HG03066 (cell line): ENCODE measurements at regions not wholly inside any gene's neighbourhood (a gene's known extent, or its start where the extent isn't known, plus 50 kb on each side); places are given as distances from the start of the nearest gene placed in this dataset.

Experiments used
- ATAC-seq: cut with Tn5 transposase; IDR thresholded peaks from one replicate; pipeline ENCODE4 v1.9.1; 2021; ENCODE audit warnings: low read depth; ENCODE audit not compliant: unreplicated experiment

- ATAC-seq = no peak
Measured at GRCh38 chr11:90844041-90844440, 621.2 kb upstream of the CHORDC1 start.

GRCh38 chr11:90842681-90843080 lies 619.8 kb upstream of the CHORDC1 start:
- ATAC-seq = no peak

- ATAC-seq = no peak
Measured at GRCh38 chr11:90840071-90840470, 617.2 kb upstream of the CHORDC1 start.

GRCh38 chr11:90836031-90836430 lies 613.2 kb upstream of the CHORDC1 start:
- ATAC-seq = no peak

GRCh38 chr11:90823446-90823845 lies 600.6 kb upstream of the CHORDC1 start:
- no peak for ATAC-seq

- ATAC-seq = no peak
Measured at GRCh38 chr11:90822996-90823395, 600.1 kb upstream of the CHORDC1 start.

GRCh38 chr11:90818196-90818745 lies 595.4 kb upstream of the CHORDC1 start:
- ATAC-seq = no peak

- no peak for ATAC-seq
Measured at GRCh38 chr11:90809581-90809980, 586.7 kb upstream of the CHORDC1 start.

GRCh38 chr11:90805172-90805571 lies 582.3 kb upstream of the CHORDC1 start:
- ATAC-seq = no peak

- ATAC-seq = no peak
Measured at GRCh38 chr11:90803831-90804230, 581.0 kb upstream of the CHORDC1 start.

- ATAC-seq = no peak
Measured at GRCh38 chr11:90803366-90803765, 580.5 kb upstream of the CHORDC1 start.

GRCh38 chr11:90798769-90799168 lies 575.9 kb upstream of the CHORDC1 start:
- no peak for ATAC-seq

- no peak for ATAC-seq
Measured at GRCh38 chr11:90795746-90796145, 572.9 kb upstream of the CHORDC1 start.

- no peak for ATAC-seq
Measured at GRCh38 chr11:90788961-90789360, 566.1 kb upstream of the CHORDC1 start.

- ATAC-seq = no peak
Measured at GRCh38 chr11:90784241-90784814, 561.5 kb upstream of the CHORDC1 start.

- no peak for ATAC-seq
Measured at GRCh38 chr11:90783111-90783510, 560.3 kb upstream of the CHORDC1 start.

GRCh38 chr11:90779098-90779497 lies 556.2 kb upstream of the CHORDC1 start:
- no peak for ATAC-seq

GRCh38 chr11:90775567-90776165 lies 552.8 kb upstream of the CHORDC1 start:
- ATAC-seq = peak; percentile 72

GRCh38 chr11:90774727-90775566 lies 552.1 kb upstream of the CHORDC1 start:
- ATAC-seq = no peak

- no peak for ATAC-seq
Measured at GRCh38 chr11:90770007-90770406, 547.2 kb upstream of the CHORDC1 start.

GRCh38 chr11:90766121-90766520 lies 543.3 kb upstream of the CHORDC1 start:
- no peak for ATAC-seq
